ENCODE measurements at regions not wholly inside any gene's neighbourhood (a gene's known extent, or its start where the extent isn't known, plus 50 kb on each side); places are given as distances from the start of the nearest gene placed in this dataset.

DNA sequence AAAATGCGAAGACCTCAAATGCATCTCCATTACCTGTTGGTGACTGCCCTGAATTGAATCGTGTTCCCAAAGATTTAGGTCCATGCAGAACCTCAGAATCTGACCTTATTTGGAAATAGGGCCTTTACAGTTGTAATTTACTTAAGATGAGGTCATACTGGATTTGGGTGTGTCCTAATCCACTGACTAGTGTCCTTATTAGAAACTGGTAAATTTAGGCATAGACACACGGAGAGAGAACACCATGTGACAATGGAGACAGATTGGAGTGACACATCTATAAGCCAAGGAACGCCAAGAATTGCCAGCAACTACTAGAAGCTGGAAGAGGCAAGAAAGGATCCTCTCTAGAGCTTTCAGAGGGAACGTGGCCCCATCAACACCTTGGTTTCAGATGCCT lies 203.1 kb downstream of the SMAD2 start:
- TF ChIP-seq, protein P1, sequence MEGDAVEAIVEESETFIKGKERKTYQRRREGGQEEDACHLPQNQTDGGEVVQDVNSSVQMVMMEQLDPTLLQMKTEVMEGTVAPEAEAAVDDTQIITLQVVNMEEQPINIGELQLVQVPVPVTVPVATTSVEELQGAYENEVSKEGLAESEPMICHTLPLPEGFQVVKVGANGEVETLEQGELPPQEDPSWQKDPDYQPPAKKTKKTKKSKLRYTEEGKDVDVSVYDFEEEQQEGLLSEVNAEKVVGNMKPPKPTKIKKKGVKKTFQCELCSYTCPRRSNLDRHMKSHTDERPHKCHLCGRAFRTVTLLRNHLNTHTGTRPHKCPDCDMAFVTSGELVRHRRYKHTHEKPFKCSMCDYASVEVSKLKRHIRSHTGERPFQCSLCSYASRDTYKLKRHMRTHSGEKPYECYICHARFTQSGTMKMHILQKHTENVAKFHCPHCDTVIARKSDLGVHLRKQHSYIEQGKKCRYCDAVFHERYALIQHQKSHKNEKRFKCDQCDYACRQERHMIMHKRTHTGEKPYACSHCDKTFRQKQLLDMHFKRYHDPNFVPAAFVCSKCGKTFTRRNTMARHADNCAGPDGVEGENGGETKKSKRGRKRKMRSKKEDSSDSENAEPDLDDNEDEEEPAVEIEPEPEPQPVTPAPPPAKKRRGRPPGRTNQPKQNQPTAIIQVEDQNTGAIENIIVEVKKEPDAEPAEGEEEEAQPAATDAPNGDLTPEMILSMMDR (IDR thresholded peaks at IDR 0.05; ENCODE audit: low read length): no peak
- TF ChIP-seq EZH2 (optimal IDR thresholded peaks at IDR 0.05; ENCODE audit: low read depth, low read length): no peak

Measured in MM.1S (cell line).